ENCODE measurements at regions not wholly inside any gene's neighbourhood (a gene's known extent, or its start where the extent isn't known, plus 50 kb on each side); places are given as distances from the start of the nearest gene placed in this dataset.

GRCh38 chr2:6721395-6721794 is 144.3 kb downstream of the CMPK2 start:
- no peak for ATAC-seq
- Histone ChIP-seq H3K4me3 (no peak overlapping the region), H3K27ac (no peak overlapping the region), H3K9me3 (no peaks in the 10 kb centered on the region), H3K36me3 (no peaks in the 10 kb centered on the region), H3K4me1 (no peaks in the 10 kb centered on the region), H3K27me3 (no peaks in the 10 kb centered on the region)
- intact Hi-C loops (cut with DNase I): no loop called here
- no peak for FAIRE-seq
- 86 to 91% methylated on average over 2 of the region's 2 CpGs for WGBS, 2 donors
- TF ChIP-seq, protein P1, sequence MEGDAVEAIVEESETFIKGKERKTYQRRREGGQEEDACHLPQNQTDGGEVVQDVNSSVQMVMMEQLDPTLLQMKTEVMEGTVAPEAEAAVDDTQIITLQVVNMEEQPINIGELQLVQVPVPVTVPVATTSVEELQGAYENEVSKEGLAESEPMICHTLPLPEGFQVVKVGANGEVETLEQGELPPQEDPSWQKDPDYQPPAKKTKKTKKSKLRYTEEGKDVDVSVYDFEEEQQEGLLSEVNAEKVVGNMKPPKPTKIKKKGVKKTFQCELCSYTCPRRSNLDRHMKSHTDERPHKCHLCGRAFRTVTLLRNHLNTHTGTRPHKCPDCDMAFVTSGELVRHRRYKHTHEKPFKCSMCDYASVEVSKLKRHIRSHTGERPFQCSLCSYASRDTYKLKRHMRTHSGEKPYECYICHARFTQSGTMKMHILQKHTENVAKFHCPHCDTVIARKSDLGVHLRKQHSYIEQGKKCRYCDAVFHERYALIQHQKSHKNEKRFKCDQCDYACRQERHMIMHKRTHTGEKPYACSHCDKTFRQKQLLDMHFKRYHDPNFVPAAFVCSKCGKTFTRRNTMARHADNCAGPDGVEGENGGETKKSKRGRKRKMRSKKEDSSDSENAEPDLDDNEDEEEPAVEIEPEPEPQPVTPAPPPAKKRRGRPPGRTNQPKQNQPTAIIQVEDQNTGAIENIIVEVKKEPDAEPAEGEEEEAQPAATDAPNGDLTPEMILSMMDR (IDR thresholded peaks at IDR 0.05): no peak
- no peak for DNase-seq

GRCh38 chr2:6722574-6722973 is 143.1 kb downstream of the CMPK2 start:
- Histone ChIP-seq H3K27me3 (no peaks in the 10 kb centered on the region), H3K4me3 (no peak overlapping the region), H3K36me3 (no peaks in the 10 kb centered on the region), H3K4me1 (no peaks in the 10 kb centered on the region), H3K27ac (no peak overlapping the region), H3K9me3 (no peaks in the 10 kb centered on the region)
- TF ChIP-seq, protein P1 (IDR thresholded peaks at IDR 0.05): no peak
- no peak for DNase-seq
- no peak for ATAC-seq
- intact Hi-C loops (cut with DNase I): no loop called here
- 94 to 95% methylated on average over 2 of the region's 2 CpGs for WGBS, 2 donors
- no peak for FAIRE-seq

DNA sequence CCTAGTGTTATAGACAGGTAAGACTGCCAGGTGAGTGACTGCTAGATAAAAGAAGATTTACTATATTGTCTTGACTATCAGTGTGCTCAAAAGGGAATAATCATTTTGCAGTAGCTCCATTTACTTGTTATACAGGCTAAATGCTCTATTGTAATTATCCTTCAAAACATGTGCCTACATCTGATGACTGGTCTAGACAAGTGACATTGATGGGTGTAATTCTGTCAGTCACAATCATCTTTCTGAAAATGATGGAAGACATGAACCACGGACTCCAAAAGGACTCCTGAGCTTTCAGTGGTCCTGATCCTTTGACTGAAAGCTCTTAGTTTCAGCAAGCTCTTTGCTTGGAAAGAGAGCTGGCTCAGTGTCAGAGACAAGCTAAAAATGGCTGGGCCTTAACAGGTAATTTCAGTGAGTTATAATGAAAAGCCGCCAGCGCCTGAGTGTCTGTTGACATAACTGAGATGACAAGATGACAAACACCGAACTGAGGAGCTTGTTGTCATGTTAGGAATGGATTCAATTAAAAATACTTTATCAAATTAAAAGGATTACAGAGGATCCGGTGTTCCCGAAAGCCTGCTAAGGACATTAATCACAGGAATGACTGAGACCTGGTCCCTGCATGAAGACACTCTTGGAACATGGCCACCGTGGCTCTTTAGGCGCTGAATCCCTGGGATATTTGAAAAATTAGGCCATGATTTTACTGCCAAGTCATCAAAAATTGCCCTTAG is 141.7 kb downstream of the CMPK2 start:
- Histone ChIP-seq H3K27me3 (no peaks in the 10 kb centered on the region), H3K9me3 (no peaks in the 10 kb centered on the region), H3K27ac (no peak overlapping the region), H3K36me3 (no peaks in the 10 kb centered on the region), H3K4me1 (no peaks in the 10 kb centered on the region), H3K4me3 (no peak overlapping the region)
- peak in 2 of 4 donors; percentile 24 to 56 for ATAC-seq
- FAIRE-seq: no peak
- intact Hi-C loops (cut with DNase I): no loop called here
- TF ChIP-seq, protein P1 (IDR thresholded peaks at IDR 0.05): no peak
- WGBS, 2 donors: 66 to 68% methylated on average over 8 of the region's 8 CpGs
- DNase-seq: no peak

GRCh38 chr2:6724605-6725140 is 141.0 kb downstream of the CMPK2 start:
- FAIRE-seq: no peak
- TF ChIP-seq, protein P1 (IDR thresholded peaks at IDR 0.05): no peak

DNA sequence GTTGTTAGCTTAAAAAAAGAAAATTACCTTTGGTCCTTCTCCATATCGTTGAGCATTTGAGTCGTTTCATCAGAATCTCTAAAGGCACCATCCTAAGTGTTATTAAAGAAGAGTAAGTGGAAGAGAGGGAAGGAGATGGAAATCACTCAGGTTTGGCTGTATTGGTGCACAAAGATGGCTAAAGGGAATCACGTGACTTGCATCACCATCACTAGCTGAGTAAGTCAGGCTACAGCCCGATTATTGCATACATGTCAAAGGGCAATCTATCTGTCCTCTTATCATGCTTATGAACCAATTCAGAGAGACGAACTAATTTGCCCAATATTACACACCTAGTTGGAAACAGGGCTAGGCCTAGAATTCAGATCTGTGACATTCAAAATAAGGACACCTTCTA is 137.6 kb downstream of the CMPK2 start:
- Histone ChIP-seq H3K36me3 (no peaks in the 10 kb centered on the region), H3K27me3 (no peaks in the 10 kb centered on the region), H3K4me3 (no peak overlapping the region), H3K9me3 (no peaks in the 10 kb centered on the region), H3K4me1 (no peaks in the 10 kb centered on the region), H3K27ac (no peak overlapping the region)
- intact Hi-C loops (cut with DNase I): no loop called here
- 74 to 85% methylated on average over 5 of the region's 5 CpGs for WGBS, 2 donors
- DNase-seq (no peak), FAIRE-seq (no peak), ATAC-seq (no peak)
- TF ChIP-seq, protein P1 (IDR thresholded peaks at IDR 0.05): no peak

More at GRCh38 chr2:6724605-6725140, 141.0 kb downstream of the CMPK2 start:
- DNase-seq: no peak
- intact Hi-C loops (cut with DNase I): no loop called here
- 56 to 59% methylated on average over 4 of the region's 4 CpGs for WGBS, 2 donors
- ATAC-seq: peak in 1 of 4 donors; percentile 20
- H3K9me3 ChIP-seq: no peaks in the 10 kb centered on the region
- H3K4me3 ChIP-seq: no peak overlapping the region
- no peaks in the 10 kb centered on the region for H3K27me3 ChIP-seq
- H3K36me3 ChIP-seq: no peaks in the 10 kb centered on the region
- no peaks in the 10 kb centered on the region for H3K4me1 ChIP-seq
- H3K27ac ChIP-seq: no peak overlapping the region

Measured in pancreas (tissue), 10 donors.